Non-pigmented ciliary epithelial cell (primary cell): ENCODE measurements at regions not wholly inside any gene's neighbourhood (a gene's known extent, or its start where the extent isn't known, plus 50 kb on each side); places are given as distances from the start of the nearest gene placed in this dataset.

Experiments
- DNase-seq: peaks from one replicate; pipeline ENCODE4 v3.0.0-alpha.2; 2010; ENCODE audit warnings: low read depth

- no peak for DNase-seq
Observed at GRCh38 chr16:49078104-49078503, 203.5 kb downstream of the CBLN1 start.

DNA sequence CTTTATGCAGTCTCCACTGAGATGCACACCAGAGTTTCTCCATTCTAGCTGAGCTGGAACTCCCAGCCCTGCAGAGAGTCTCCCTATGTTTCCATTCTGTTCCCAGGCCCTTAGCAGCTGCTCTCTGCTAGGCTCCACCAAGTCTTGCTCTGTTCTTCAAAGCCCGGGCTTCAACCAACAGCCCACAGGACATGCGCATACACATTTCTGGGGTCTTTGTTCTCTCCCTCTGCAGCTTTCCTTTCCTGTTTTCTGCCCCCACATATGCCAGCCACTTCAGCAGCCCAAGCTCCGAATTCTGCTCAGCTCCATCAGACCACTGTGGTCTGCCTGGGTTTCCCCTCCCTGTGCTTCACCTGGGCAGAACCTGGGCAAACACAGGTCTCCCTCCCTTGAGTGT is 205.9 kb downstream of the CBLN1 start:
- DNase-seq = no peak

- no peak for DNase-seq
Observed at GRCh38 chr16:49068224-49068623, 213.4 kb downstream of the CBLN1 start.

DNA sequence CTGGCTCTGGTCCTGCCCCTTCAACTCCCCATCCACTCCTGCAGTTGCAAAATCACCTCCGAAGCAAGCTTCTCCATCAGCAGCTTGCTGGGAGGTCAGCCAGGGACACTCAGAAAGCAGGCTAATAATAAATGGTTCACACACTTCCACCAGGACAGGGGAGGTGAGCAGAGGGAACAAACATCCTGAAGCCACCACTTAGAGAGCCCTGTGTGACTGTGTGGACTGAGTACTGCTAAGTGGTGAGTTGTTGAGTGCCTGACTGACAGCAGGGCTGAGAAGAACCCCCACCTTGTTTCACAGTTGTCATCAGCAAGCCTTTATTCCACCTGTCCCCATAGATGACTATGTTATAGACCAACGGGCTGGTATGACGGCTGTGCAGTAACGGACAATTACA is 213.9 kb downstream of the CBLN1 start:
- DNase-seq = no peak

DNA sequence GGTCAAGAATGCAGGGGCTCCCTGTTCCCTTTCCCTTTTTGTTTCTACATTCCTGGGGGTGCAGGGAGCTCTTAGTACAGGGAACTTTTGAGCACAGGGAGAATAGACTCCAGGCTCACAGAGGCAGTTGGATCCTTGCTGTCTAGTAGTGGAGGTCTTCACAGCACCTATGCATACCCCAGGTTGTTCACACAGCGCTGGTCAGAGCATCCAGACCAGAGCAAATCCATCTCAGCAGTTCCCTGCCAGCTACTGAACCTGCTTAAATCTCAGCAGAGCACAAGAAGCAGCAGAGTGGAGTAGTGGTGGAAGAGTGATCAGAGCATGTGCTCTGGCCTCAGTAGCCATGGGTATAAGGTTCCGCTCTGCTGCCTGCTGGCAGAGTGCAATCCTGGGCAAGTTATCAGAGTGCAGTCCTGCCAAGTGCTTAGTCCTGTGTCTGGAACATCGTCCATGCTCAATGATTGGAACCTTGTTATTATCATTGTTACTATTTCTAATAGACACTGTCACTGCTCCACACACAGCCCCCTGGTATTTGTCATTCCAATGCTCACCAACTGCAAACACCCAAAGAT is 220.4 kb downstream of the CBLN1 start:
- no peak for DNase-seq

GRCh38 chr16:49060728-49061127 is 220.9 kb downstream of the CBLN1 start:
- DNase-seq = no peak

DNA sequence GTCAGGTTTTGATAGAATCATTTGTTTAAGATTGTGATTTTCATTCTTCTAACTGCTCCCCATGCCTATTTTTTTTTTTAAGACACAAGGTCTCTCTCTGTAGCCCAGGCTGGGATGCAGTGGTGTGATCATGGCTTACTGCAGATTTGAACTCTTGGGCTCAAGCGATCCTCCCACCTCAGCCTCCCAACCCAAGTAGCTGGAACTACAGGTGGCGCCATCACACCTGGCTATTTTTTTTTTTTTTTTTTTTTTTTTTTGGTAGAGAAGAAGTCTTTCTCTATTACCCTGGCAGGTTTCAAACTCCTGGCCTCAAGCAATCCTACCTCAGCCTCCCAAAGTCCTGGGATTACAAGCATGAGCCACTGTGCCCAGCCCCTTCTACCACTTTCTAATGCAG is 223.3 kb downstream of the CBLN1 start:
- no peak for DNase-seq

DNA sequence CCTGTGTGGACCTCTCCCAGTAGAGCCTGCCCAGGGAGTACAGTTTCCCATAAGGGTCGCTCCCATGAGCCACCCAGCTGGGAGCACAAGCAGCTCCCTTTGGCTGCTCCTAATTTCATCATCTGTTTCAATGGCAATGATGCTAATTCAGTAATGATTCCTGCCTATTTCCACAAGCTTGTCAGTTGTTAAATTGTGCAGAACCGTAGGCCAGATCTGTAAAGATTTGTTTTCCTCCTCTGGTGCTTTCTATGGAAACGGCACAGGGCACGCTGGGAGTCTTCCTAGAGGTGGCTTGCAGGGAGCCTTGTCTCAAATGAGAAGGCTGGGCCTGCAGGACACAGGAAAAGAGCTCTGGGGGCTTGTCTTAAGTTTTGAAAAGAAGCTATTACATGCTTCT is 223.7 kb downstream of the CBLN1 start:
- no peak for DNase-seq

DNA sequence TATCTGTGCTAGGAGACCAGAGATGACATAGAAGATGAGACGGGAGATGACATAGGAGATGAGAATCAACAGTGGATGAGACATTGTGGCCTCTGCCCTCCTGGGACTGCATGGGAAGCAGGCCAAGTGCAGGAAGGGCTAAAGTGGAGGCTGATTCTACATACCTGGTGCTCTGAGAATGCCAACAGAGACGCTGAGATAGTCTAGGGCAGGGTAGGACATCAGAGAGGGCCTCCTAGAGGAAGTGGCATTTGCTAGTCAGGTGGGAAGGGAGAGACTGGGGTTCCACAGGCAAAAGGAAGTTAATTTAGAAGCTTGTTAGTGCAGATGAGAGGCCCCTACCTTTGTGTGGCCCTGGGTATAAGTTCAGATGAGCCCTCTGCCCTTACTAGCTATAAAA is 224.2 kb downstream of the CBLN1 start:
- DNase-seq = no peak

DNA sequence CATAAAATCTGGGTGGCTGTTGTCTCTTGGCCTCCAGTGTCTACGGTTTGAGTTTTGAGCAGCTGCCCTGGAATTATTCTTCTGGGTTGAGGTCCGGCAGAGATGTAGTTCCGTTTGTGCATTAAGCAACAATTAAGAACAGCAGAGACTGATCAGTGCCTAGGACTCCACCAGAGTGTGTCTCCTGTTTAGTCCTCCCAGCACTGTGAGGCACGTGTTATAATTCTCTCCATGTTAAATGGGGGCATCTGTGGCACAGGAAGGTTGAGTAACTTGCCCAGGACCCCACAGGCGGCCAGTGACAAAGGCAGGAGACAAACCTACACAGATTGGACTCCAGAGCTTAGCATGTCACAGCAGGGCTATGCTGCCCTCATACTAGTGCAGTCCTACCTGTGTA is 225.1 kb downstream of the CBLN1 start:
- DNase-seq = no peak

DNA sequence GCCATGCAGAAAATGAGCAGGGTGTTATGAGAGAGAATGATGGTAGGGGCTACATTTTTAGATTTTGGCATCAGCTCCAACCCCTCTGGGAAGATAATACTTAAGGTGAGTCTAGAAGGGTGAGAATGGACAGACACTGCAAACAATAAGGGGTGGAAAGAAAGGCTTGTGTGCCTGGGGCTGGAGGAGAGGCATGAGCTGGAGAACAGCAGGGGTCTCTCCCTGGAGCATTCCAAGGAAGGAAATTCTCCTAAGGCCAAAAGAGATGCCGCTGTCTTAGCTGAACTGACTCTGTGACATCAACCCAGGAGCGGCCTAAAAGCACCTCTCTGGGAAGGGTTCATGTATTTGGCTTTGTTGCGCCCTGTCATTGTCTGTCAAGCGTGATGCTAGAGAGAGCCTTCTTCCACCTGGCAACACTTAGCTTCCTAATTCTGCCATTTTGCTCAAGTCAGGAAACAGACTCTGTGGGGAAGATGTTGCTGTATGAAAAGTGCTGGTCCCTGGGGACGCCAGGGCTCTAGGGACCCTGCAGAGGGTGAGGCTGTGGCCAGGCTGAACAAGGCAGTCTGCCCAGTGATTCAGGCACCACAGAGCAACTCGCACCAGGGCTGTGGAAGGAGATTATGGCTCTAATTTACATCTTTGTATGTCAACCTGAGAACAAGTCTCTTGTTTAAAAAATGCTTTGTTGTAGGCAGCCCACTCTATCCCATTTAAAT is 225.7 kb downstream of the CBLN1 start:
- DNase-seq = no peak

DNA sequence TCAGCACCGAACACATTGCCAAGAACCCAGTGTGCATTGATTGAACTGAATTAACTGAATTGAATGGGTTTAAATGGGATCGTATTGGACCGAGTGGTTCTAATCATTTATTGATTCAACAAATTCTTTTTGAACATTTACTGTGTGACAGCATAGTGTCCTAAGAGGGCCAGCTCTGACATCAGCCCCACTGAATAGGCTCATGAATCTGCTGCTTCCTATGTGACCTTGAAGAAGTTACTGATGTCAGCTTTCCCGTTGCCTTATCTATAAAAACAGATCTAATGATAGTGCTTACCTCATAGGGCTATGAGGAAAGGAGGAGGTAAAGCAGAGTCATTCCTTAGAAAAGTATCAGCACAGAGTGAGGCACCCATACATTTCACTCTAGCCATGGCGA is 226.3 kb downstream of the CBLN1 start:
- no peak for DNase-seq

DNA sequence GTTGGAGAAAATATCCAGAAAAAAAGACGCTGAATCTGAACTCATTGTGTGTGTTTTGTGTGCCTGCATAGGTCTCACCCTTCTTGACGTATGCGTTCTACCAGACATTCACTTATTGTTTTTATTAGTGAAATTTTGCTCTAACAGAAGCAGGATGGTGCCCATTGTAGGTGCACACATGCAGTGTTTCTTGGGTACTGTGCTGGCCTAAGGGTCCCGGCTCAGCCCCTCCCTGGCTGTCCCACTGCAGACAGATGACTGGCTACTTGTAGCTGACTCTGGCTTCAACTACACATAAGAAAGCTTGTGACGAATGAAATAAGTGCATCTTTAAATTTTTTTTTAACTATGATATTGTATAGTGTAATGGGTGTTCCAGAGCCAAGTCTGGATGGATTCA is 227.0 kb downstream of the CBLN1 start:
- DNase-seq = no peak

- DNase-seq = no peak
Observed at GRCh38 chr16:49052846-49053245, 228.8 kb downstream of the CBLN1 start.

DNA sequence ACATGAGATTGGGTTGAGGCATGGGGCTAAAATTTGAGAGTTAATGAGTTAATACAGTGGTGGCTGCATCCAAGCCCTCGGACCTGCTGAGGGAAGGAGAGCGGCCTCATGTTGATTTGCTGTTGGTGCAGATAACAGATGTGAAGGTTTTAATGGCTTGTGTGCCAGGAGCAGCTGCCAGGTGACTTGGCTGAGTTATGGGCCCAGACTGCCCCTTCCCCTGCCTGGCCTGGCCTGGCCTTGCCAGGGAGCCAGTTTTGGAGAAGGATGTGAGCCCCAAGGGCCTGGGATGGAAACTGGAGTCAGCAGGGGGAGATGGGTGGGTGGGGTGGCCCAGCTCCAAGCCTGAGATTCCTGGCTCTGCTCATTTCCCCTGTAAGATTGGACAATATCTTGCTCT is 230.1 kb downstream of the CBLN1 start:
- no peak for DNase-seq

DNA sequence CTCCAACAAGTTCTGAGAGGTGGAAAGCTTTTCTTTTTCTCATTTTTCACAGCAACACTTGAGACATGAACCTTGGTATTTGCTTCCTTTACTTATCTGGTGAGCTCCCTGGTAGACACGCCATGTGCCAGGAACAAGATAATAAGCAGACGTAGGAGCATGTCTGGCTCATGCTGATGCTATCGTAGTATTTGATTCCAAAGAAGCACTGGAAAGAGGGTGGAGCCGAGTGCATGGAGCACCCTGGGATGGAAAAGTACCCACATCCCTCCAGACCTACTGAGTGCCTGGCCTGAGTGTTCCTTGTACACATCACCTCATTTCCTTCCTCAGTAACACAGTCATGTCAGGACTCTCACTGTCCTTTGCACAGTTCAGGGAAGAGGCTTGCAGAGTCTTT is 231.0 kb downstream of the CBLN1 start:
- DNase-seq = no peak

- DNase-seq = no peak
Observed at GRCh38 chr16:49049644-49050043, 232.0 kb downstream of the CBLN1 start.

GRCh38 chr16:49049191-49049590 is 232.4 kb downstream of the CBLN1 start:
- no peak for DNase-seq

- no peak for DNase-seq
Observed at GRCh38 chr16:49048557-49048956, 233.1 kb downstream of the CBLN1 start.

DNA sequence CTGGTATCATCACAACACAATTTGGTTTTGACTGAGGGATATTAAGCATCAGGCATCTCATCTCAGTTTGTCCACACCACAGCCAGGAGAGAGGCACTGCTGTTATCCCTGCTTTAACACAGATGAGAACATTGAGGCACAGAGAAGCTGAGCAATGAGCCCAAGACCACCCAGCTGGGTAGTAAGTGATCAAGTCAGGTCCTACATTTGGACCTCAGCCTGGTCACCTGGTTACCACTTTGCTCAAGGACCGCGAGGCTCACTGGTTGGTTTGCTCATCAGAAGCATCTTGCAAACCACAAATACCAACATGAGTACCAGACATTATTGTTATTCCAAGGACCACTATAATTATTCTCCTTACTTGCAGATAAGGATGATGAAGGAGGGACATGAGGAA is 245.5 kb downstream of the CBLN1 start:
- DNase-seq = no peak

DNA sequence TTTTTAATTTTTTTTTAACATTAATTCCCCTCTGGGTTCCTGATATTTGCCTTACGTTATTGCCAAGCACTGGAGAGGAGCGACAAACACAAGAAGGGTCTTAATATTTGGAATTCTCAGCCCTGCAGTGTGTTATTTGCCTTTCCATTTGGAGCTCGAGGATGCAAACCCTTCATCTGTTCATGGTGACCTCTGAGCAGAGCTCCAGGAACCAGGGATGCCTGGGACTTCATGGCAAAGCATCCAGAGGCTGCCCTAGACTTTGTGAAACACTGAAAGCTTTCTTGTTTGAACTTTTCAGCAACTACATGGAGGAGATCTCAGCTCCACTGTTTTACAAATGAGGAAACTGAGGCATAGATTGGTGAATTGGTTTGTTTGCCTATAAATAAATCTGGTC is 254.2 kb downstream of the CBLN1 start:
- no peak for DNase-seq

DNA sequence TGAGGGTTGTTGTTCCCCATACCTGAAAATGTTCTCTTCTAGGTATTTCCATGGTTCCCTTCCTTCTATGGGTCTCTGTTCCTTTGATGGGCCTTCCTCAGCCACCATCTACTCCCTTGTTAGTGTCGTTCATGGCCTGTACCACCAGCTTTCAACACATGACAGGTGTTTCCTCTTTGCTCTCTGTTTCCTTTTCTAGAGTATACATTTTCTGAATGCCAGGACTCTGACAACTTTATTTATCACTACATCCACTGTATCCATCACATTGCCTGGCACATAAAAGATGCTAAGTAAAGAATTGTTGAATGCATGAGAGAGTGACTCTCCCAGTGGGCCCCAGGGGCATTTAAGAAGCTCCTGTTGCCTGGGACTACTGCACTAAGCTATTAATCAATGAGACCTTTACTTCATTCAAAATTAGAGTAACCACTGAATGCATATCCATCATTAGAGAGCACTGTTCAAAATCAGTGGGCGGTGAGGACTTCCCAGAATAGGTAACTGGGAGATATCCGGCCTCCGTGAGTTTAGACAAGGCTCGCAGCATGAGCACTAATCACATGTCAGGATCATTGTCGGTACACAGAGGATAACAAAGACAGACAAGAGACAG is 255.0 kb downstream of the CBLN1 start:
- no peak for DNase-seq

DNA sequence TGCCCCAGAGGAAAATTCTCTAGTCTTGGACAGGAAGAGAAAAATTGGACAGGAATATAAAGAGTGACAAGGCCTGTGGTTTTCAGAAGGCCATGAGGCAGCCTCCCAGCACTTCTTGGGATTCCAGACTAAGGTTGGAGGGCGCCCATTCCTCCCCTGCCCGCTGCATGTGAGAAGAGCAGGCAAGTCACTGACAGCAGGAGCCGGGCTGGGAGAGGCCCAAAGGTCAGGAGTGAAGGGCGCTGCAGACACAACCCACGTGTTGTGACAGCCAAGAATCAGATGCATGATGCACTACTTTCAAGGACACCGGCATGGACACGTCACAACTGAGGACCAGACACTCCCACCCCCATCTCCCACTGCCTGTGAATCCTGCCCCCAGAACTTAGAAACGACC is 256.7 kb downstream of the CBLN1 start:
- DNase-seq = no peak

GRCh38 chr16:49024016-49024415 is 257.6 kb downstream of the CBLN1 start:
- DNase-seq = no peak
